GM10266 (cell line): ENCODE measurements at regions not wholly inside any gene's neighbourhood (a gene's known extent, or its start where the extent isn't known, plus 50 kb on each side); places are given as distances from the start of the nearest gene placed in this dataset.

ENCODE experiments used
- DNase-seq: peaks from one replicate; pipeline ENCODE4 v3.0.0; 2012; ENCODE audit errors: extremely low spot score
- TF ChIP-seq, protein P1 (sequence below): IDR thresholded peaks from 2 replicates; pipeline ENCODE4 v1.5.1; 2012; ENCODE audit warnings: mild to moderate bottlenecking, low read depth; ENCODE audit not compliant: control insufficient read depth, insufficient read depth; ENCODE audit errors: missing control alignments

DNA sequence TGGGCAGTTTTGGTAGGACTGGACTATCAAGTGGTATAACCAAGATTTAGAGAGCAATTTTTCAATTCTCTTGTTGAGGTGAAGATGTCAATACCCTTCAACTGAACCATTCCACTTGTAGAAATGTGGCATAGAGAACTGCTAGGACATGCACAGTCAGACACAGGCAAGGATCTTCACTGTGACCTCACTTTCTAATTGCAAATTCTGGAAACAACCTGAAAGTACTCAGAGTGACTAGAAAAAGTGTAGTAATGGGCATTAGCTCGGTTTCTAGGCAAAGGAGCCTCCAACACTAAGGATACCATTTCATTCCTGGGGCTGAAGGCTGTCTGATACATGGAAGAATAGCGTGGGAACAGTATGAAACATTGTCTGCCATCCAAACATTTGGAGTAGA, 433.0 kb upstream of the RUNX1 start:
- no peak for DNase-seq
- TF ChIP-seq, protein P1, sequence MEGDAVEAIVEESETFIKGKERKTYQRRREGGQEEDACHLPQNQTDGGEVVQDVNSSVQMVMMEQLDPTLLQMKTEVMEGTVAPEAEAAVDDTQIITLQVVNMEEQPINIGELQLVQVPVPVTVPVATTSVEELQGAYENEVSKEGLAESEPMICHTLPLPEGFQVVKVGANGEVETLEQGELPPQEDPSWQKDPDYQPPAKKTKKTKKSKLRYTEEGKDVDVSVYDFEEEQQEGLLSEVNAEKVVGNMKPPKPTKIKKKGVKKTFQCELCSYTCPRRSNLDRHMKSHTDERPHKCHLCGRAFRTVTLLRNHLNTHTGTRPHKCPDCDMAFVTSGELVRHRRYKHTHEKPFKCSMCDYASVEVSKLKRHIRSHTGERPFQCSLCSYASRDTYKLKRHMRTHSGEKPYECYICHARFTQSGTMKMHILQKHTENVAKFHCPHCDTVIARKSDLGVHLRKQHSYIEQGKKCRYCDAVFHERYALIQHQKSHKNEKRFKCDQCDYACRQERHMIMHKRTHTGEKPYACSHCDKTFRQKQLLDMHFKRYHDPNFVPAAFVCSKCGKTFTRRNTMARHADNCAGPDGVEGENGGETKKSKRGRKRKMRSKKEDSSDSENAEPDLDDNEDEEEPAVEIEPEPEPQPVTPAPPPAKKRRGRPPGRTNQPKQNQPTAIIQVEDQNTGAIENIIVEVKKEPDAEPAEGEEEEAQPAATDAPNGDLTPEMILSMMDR: no peak

DNA sequence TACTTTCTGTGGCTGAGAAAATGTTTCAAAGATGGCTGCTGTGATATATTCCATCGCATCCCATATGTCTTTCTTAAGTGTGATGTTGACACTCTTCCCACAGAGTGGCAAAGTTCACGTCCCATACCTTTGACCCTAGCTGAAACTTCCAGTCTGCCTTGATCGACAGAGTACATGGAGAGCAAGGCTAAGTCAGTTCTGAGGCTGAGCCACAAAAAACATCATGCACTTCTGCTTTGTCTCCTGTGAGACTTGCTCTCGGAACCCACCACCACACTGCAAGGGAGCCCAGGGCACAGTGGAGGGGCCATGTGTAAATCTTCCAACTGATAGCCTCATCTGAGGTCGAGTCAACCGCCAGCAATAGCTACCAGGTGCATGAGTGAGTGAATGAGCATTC, 431.9 kb upstream of the RUNX1 start:
- TF ChIP-seq, protein P1: no peak
- DNase-seq: no peak

DNA sequence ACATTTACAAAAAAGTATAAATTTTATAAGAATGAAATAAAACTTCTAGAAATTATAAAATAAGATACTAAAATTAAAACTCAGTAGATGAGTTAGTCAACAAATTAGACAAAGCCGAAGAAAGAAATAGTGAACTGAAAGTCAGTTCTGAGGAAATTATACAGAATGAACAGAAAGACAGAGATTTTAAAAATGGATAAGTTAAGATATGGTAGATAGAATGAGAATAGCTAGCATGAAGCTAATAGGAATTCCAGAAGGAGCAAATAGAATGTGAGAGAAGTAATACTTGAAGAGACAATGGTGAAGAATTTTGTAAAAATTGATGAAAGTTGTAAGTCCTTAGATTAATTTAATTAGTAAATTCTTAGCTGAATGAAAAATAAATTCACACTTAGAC, 430.4 kb upstream of the RUNX1 start:
- TF ChIP-seq, protein P1: no peak
- DNase-seq: no peak

DNA sequence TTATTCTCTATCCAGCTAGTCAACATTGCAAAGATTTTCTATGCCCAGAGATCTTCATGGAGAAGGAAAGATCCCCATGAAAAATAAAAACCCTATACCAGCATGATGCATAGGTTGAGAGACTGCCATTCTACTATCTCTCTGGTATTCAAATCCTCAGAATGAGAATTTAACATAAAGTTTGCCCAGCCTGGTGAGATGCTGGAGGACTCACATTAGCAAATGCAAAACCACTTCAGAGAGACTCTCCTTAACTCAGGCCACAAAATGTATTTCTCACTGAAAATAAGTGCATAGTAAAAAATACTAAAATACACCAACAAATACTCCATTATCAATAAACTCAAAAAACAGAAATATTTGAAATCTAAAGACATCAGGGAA, 430.0 kb upstream of the RUNX1 start:
- TF ChIP-seq, protein P1: no peak
- no peak for DNase-seq

DNA sequence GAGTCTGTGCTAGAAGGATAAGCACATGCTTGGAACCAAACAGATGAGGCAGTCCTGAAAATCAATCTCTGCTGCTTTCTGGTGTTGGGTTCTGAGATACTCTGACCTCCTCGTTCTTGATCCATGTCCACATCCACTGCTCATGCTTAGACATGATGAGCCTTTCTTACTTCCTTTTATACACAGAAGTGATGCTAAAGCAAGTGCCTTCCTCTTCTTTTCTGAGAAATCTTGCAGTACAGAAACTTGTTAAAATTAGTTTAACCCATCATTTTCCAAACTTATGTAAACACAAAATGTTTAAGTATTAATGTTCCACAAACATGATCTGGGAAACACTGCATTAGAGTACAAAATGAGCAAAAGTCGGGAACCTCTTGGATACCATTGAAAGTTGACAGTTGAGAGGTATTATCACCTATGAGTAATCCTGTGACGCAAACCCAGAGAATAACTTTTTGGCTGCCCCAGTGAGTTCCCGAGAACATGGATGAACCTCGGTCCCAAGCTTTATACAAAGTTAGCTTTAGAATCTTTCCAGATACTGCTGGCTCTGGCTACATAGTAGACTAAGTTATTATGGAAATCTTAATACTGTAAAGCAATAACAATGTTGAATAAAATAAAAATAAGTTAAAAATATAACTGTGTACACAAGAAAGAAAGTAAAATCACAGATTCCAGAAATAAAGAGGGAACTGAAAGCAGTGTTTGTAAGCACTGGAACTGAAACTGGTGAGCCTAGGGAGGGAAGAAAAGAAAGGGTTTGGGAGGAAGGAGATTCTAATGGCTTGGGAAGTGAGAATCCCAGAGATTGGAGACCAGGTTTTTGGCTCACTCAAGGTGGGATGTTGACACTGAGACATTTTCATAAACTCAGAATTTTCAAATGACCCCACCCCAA, 429.3 kb upstream of the RUNX1 start:
- no peak for DNase-seq
- TF ChIP-seq, protein P1: no peak

DNA sequence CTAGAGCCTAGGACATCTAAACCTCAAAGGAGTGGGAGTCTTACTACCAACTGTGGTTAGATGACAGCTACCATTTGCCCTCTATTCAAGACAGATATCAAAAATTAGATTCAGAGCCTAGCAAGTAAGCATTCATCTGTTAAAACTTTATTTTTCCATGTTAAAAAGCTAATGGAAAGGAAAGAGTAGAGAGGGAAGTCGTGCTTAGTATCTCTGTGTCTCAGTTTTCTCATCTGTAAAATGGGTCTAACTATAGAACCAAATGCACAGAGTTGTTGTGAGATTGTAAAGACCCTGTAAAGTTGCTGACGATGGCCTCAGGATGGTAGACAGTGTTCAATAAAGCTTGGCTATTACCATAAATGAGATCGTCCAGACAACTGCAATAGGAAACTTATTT, 428.5 kb upstream of the RUNX1 start:
- TF ChIP-seq, protein P1: no peak
- DNase-seq: no peak

- DNase-seq: no peak
- TF ChIP-seq, protein P1: no peak
These were observed 427.7 kb upstream of the RUNX1 start for GRCh38 chr21:35476621-35477395.
